Activated T-helper 17 cell treated with anti-CD3 and anti-CD28 coated beads, Interleukin-2, amount 50 U/mL, for 72 hours (primary cell): ENCODE measurements at regions not wholly inside any gene's neighbourhood (a gene's known extent, or its start where the extent isn't known, plus 50 kb on each side); places are given as distances from the start of the nearest gene placed in this dataset.
"Not testable (repeated sequence)": the region's sequence is repeated elsewhere in the genome, so short reads cannot be mapped to it uniquely, and the experiment has no call there.

ENCODE experiments used
- ATAC-seq: fragments of 150-1000 bp; cut with Tn5 transposase; replicated peaks from 2 replicates; pipeline ENCODE4 v1.10.0; 2021; ENCODE audit warnings: mild to moderate bottlenecking, moderate library complexity
- H3K27ac Mint-ChIP-seq: one replicate; pipeline ENCODE4 v1.8.0; 2022; ENCODE audit warnings: mixed read lengths
- H3K27me3 Mint-ChIP-seq: one replicate; pipeline ENCODE4 v1.8.0; 2022; ENCODE audit warnings: mixed read lengths
- H3K36me3 Mint-ChIP-seq: one replicate; pipeline ENCODE4 v1.8.0; 2022; ENCODE audit warnings: low read depth, mild to moderate bottlenecking, mixed read lengths
- H3K4me1 Mint-ChIP-seq: one replicate; pipeline ENCODE4 v1.8.0; 2022; ENCODE audit warnings: mixed read lengths
- H3K4me3 Mint-ChIP-seq: one replicate; pipeline ENCODE4 v1.8.0; 2022; ENCODE audit warnings: mild to moderate bottlenecking, mixed read lengths
- H3K9me3 Mint-ChIP-seq: one replicate; pipeline ENCODE4 v1.8.0; 2022; ENCODE audit warnings: mixed read lengths

DNA sequence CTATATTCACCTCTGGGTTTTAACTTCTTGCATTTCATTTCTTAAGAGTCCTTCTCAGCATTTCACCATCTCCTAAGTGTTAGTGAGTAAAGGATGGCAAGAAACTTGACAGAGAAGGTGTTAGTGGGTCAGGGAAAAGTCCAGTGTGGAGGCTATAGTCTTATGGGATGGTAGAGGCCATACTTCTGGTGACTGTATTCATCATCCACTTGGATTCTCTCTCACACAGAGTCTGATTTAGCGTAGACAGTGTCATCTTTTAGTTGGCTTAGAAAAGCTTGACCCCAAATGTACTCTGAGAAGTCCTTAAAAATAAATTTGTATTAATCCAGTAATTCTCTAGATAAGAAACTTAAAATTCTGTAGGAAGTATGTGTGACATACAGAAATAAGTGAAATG lies 232.4 kb upstream of the FBXO33 start:
- no peak overlapping the region for H3K4me3 Mint-ChIP-seq

DNA sequence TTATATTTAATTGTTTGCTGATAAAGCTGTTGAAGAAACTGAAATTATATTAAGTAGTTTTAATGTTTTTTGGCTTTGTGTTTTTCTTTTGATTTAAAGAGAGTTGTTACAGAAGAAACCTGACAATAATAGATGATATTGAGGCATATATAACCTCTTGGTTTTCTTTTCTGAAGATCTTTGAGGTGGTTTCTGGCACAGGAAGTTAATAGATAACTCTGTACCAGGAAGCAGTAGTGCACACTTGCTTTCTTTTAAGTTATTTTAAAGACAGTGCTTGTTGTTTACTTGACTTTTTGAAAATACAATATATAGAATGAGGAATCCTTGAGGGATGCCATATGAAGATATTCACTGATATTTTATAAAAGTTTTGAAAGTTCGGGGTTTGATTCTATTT lies 209.0 kb upstream of the FBXO33 start:
- peak overlapping the region; percentile 52 for H3K27ac Mint-ChIP-seq
- no peak overlapping the region for H3K4me3 Mint-ChIP-seq
- H3K36me3 Mint-ChIP-seq = no peaks in the 10 kb centered on the region
- peaks cover 12% of the 10 kb centered on the region for H3K9me3 Mint-ChIP-seq
- no peaks in the 10 kb centered on the region for H3K4me1 Mint-ChIP-seq
- no peak for ATAC-seq
- H3K27me3 Mint-ChIP-seq = no peaks in the 10 kb centered on the region

More for the DNA sequence above, 232.4 kb upstream of the FBXO33 start:
- ATAC-seq = no peak
- Mint-ChIP-seq H3K27me3 (no peaks in the 10 kb centered on the region), H3K9me3 (peaks cover 7% of the 10 kb centered on the region), H3K4me1 (peaks cover 6% of the 10 kb centered on the region), H3K36me3 (no peaks in the 10 kb centered on the region), H3K27ac (no peak overlapping the region)

DNA sequence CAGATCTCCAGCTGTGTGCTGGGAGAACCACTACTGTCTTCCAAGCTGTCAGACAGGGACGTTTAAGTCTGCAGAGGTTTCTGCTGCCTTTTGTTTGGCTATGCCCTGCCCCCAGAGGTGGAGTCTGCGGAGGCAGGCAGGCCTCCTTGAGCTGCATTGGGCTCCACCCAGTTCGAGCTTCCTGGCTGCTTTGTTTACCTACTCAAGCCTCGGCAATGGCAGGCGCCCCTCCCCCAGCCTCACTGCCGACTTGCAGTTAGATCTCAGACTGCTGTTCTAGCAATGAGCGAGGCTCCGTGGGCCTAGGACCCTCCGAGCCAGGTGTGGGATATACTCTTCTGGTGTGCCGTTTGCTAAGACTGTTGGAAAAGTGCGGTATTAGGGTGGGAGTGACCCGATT lies 206.8 kb upstream of the FBXO33 start:
- H3K27ac Mint-ChIP-seq, H3K4me3 Mint-ChIP-seq, H3K27me3 Mint-ChIP-seq, H3K4me1 Mint-ChIP-seq, ATAC-seq, H3K36me3 Mint-ChIP-seq: not testable (repeated sequence)
- H3K9me3 Mint-ChIP-seq = peaks cover 12% of the 10 kb centered on the region

GRCh38 chr14:39628087-39628486 lies 195.9 kb upstream of the FBXO33 start:
- ATAC-seq = no peak
- Mint-ChIP-seq H3K4me1 (peaks cover 4% of the 10 kb centered on the region), H3K27ac (no peak overlapping the region), H3K4me3 (no peak overlapping the region), H3K27me3 (no peaks in the 10 kb centered on the region), H3K36me3 (no peaks in the 10 kb centered on the region), H3K9me3 (peaks cover 7% of the 10 kb centered on the region)

GRCh38 chr14:39626589-39627576 lies 194.7 kb upstream of the FBXO33 start:
- Mint-ChIP-seq H3K27ac (no peak overlapping the region), H3K9me3 (peaks cover 14% of the 10 kb centered on the region), H3K4me3 (no peak overlapping the region), H3K4me1 (peaks cover 4% of the 10 kb centered on the region), H3K27me3 (no peaks in the 10 kb centered on the region), H3K36me3 (no peaks in the 10 kb centered on the region)
- ATAC-seq = no peak

GRCh38 chr14:39621678-39622077 lies 189.4 kb upstream of the FBXO33 start:
- Mint-ChIP-seq H3K9me3 (peaks cover 19% of the 10 kb centered on the region), H3K36me3 (no peaks in the 10 kb centered on the region), H3K27me3 (no peaks in the 10 kb centered on the region), H3K4me1 (peaks cover 4% of the 10 kb centered on the region), H3K4me3 (no peak overlapping the region), H3K27ac (no peak overlapping the region)
- ATAC-seq = no peak

DNA sequence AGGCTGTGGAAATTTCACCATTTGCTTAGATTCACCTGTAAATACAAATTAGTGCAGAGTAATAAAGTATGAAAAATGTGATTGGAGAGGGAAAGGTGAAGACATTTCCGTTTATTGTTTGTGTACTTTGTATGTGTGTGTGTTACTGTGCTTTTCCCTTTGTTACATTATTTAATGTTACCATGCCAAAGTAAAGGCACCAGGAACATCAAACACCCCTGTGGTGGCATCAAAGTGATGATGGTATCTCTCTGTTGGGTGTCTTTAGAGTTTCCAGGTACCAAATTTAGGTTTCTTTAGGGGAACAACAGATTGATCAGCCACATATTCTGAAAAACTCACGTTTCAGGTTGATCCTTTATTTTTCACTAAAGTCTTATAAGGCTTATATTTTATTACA lies 189.0 kb upstream of the FBXO33 start:
- H3K9me3 Mint-ChIP-seq = peaks cover 19% of the 10 kb centered on the region
- H3K36me3 Mint-ChIP-seq = no peaks in the 10 kb centered on the region
- H3K27ac Mint-ChIP-seq = no peak overlapping the region
- ATAC-seq = no peak
- H3K27me3 Mint-ChIP-seq = no peaks in the 10 kb centered on the region
- H3K4me3 Mint-ChIP-seq = no peak overlapping the region
- H3K4me1 Mint-ChIP-seq = peaks cover 4% of the 10 kb centered on the region

DNA sequence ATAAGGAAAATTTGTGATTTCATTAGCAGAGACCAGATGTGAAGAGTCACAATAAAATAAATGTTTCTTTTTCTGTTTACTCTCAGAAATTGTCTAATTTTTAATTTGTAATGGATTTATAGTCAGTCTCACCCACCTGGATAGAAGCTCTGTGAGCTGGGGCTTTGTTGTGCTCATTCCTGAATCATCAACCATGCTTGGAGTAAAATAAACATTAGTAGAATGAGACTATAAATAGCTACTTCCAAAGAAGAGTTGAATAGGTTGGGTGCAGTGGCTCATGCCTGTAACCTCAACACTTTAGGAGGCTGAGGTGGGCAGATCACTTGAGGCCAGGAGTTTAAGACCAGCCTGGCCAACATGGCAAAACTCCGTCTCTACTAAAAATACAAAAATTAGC lies 185.3 kb upstream of the FBXO33 start:
- Mint-ChIP-seq H3K9me3 (peaks cover 12% of the 10 kb centered on the region), H3K4me1 (no peaks in the 10 kb centered on the region), H3K4me3 (no peak overlapping the region), H3K36me3 (no peaks in the 10 kb centered on the region), H3K27ac (no peak overlapping the region), H3K27me3 (no peaks in the 10 kb centered on the region)
- ATAC-seq = no peak

DNA sequence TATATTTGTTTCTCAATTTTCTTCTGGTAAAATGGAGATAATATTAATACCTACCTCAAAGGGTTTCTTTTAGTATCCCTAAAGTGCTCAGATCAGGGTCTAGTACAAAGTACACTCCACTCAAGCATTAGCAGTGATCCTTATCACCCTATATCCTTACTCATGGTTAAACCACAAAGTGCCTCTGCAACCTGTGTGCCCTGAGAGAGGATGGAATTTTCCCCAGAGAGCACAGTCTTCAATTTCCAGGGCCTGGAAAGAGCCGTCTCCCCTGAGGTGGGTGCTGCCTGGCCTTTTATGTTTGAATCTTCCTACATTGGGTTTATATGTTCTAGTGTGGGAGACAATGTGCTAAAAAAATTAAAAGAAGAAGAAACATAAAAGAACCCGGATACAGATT lies 183.1 kb upstream of the FBXO33 start:
- Mint-ChIP-seq H3K27me3 (no peaks in the 10 kb centered on the region), H3K4me1 (no peaks in the 10 kb centered on the region)
- ATAC-seq = no peak

GRCh38 chr14:39614297-39614923 lies 182.2 kb upstream of the FBXO33 start:
- no peak for ATAC-seq
- no peaks in the 10 kb centered on the region for H3K4me1 Mint-ChIP-seq
- H3K27ac Mint-ChIP-seq = no peak overlapping the region
- no peak overlapping the region for H3K4me3 Mint-ChIP-seq
- H3K9me3 Mint-ChIP-seq = peaks cover 15% of the 10 kb centered on the region
- no peaks in the 10 kb centered on the region for H3K27me3 Mint-ChIP-seq
- no peaks in the 10 kb centered on the region for H3K36me3 Mint-ChIP-seq

More for the DNA sequence above, 183.1 kb upstream of the FBXO33 start:
- H3K4me3 Mint-ChIP-seq = no peak overlapping the region
- H3K27ac Mint-ChIP-seq = no peak overlapping the region
- H3K9me3 Mint-ChIP-seq = peaks cover 15% of the 10 kb centered on the region
- H3K36me3 Mint-ChIP-seq = no peaks in the 10 kb centered on the region

DNA sequence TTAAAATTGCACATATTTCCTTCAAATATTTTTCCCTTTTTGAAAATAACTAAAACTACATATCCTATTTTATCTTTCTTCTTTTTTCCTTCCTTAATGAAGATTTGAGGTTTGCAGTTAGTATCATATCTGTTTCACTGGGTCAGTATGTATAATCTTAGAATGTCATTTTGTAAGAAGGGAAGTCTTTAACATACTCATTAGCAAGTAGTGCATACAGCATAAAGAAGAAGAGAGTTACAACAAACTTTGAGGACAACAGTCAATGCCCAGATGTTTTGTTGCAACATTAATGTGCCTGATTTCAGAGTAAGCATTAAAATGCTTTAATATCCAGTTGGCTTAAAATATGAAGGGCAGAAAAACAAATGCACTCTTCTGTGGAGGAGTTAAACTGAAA lies 176.9 kb upstream of the FBXO33 start:
- no peak overlapping the region for H3K4me3 Mint-ChIP-seq
- H3K27ac Mint-ChIP-seq = no peak overlapping the region
- H3K36me3 Mint-ChIP-seq = no peaks in the 10 kb centered on the region
- H3K27me3 Mint-ChIP-seq = no peaks in the 10 kb centered on the region
- no peaks in the 10 kb centered on the region for H3K4me1 Mint-ChIP-seq
- ATAC-seq = no peak
- H3K9me3 Mint-ChIP-seq = peaks cover 19% of the 10 kb centered on the region

DNA sequence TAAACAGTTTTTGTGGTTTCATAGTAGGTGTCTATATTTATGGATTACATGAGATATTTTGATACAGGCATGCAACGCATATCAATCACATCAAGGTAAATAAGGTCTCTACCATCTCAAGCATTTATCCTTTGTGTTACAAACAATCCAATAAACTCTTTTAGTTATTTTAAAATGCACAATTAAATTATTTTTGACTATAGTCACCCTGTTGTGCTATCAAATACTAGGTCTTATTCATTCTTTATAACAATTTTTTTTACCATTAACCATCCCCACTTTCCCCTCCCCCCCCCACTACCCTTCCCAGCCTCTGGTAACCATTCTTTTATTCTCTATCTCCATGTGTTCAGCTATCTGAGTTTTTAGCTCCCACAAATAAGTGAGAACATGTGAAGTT lies 175.7 kb upstream of the FBXO33 start:
- Mint-ChIP-seq H3K36me3 (no peaks in the 10 kb centered on the region), H3K4me3 (no peak overlapping the region), H3K9me3 (peaks cover 21% of the 10 kb centered on the region), H3K4me1 (no peaks in the 10 kb centered on the region), H3K27ac (no peak overlapping the region), H3K27me3 (no peaks in the 10 kb centered on the region)
- ATAC-seq = no peak

DNA sequence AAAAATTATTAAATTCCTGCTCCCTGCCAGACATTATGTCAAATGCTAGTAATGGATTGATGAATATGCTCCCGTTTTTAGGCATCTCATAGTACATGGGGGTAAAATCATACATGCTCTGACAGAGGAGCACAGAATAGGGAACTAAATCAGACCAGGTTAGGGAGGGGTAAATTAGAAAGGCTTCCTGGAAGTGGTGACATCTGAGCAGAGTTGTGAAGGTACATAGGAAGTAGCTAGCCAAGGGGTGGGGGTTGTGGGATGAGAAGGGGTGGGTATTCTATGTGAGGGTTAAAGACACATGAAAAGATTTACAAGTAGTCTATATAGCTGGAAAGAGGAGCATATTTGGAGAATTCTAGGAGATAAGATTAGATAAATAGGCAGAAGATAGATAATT lies 171.7 kb upstream of the FBXO33 start:
- no peak overlapping the region for H3K4me3 Mint-ChIP-seq
- no peak overlapping the region for H3K27ac Mint-ChIP-seq
- no peaks in the 10 kb centered on the region for H3K27me3 Mint-ChIP-seq
- no peaks in the 10 kb centered on the region for H3K36me3 Mint-ChIP-seq
- H3K4me1 Mint-ChIP-seq = no peaks in the 10 kb centered on the region
- ATAC-seq = no peak
- H3K9me3 Mint-ChIP-seq = peaks cover 18% of the 10 kb centered on the region

DNA sequence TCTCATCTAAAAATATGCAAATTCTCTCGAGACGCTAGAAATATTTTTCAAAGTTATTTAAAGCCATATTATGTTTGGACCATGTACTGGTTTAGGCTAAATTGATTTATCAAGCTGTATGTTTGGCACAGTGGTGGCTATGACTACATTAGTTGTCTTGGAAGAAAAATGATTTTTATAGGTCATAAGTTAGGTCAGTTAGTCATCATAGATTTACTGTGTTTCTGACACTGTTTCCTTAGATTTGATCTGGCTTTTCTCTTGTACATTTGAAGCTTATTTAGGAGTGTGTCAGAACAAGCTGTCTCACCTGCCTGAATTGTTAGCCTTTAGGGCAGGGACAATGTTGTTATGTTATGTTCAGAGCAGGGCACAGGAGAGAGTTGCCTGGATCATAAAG lies 161.1 kb upstream of the FBXO33 start:
- Mint-ChIP-seq H3K36me3 (no peaks in the 10 kb centered on the region), H3K9me3 (peaks cover 12% of the 10 kb centered on the region), H3K4me1 (no peaks in the 10 kb centered on the region), H3K4me3 (no peak overlapping the region), H3K27me3 (no peaks in the 10 kb centered on the region), H3K27ac (no peak overlapping the region)
- ATAC-seq = no peak

- no peak overlapping the region for H3K4me3 Mint-ChIP-seq
- ATAC-seq = no peak
- H3K36me3 Mint-ChIP-seq = no peaks in the 10 kb centered on the region
- peaks cover 12% of the 10 kb centered on the region for H3K9me3 Mint-ChIP-seq
- H3K27ac Mint-ChIP-seq = no peak overlapping the region
- H3K4me1 Mint-ChIP-seq = no peaks in the 10 kb centered on the region
- no peaks in the 10 kb centered on the region for H3K27me3 Mint-ChIP-seq
These were observed 160.0 kb upstream of the FBXO33 start for GRCh38 chr14:39592116-39592789.
